ENCODE measurements at regions not wholly inside any gene's neighbourhood (a gene's known extent, or its start where the extent isn't known, plus 50 kb on each side); places are given as distances from the start of the nearest gene placed in this dataset.

DNA sequence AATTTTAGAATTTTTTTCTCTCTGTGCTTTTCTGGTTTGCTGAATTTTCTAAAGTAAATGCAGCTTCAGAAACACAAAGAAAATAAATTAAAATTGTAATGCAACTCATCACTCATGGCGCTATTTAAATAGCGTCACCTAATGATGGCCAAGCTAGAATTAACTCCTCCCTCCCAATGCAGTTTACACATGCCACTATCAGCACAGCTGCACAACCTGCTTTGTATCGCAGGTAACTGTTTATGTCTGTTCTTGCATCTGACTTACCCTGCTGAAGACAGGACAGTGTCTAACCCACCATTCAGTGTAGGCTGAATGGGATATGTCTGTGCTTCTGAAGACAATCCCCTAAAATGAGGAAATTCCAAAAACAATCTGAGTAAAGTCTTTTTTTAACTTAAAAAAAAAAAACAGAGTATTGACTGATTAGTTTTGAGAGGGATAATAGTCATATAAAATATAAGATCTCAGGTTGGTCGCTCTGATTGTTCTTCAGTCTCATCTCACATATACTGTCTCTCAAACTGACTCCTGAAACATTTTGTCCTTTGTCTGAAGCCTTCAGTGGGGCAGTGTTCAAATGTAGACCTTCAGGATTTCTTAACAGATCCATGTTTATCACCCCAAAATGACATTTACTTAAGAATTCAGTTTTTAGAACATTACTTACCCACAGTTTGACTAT is 271.4 kb downstream of the ZEB2 start:
- no peak for ATAC-seq (ENCODE audit: low FRiP score)
- no peak for TF ChIP-seq CTCF (IDR thresholded peaks at IDR 0.05)
- no peak for DNase-seq (ENCODE audit: low spot score)

DNA sequence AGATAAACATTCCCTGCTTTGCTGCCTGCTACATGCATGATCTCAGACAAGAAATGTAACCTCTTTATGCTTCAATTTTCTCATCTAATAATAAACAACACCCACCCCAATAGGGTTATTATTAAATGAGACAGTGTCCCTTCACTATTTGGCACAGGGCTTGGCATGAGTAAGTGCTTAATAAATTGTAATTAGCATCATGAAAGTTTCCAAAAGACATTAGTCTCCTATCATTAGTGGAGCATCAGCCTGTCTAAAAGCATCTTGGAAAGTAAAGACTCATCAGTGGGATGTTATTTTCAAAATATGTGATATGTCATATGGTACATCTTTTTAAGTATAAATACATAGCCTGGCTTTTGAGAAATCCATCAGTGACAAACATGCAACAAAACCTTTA is 275.0 kb downstream of the ZEB2 start:
- TF ChIP-seq CTCF (IDR thresholded peaks at IDR 0.05) = no peak
- DNase-seq (ENCODE audit: low spot score) = no peak
- no peak for ATAC-seq (ENCODE audit: low FRiP score)

DNA sequence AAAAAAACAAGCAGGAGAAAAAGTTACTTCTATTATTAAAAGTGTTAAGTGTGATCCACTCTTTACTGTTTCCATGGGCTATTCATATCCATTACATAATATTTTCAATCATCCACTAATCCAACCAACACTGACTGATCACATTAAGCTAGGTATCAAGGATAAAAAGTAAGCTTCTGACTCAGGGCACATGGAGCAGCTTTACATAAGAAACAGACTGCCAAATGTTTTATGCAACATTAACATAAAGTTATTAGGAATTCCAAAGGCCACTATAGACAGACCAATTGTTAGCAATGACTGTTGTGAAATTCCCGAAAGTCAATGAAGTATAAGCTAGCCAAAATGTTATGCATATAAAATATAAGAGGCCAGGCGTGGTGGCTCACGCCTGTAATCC is 277.6 kb downstream of the ZEB2 start:
- no peak for TF ChIP-seq CTCF (IDR thresholded peaks at IDR 0.05)
- ATAC-seq (ENCODE audit: low FRiP score) (no peak), DNase-seq (ENCODE audit: low spot score) (no peak)

GRCh38 chr2:144241801-144242200 is 278.1 kb downstream of the ZEB2 start:
- DNase-seq (ENCODE audit: low spot score) = no peak
- no peak for ATAC-seq (ENCODE audit: low FRiP score)
- TF ChIP-seq CTCF (IDR thresholded peaks at IDR 0.05) = no peak

DNA sequence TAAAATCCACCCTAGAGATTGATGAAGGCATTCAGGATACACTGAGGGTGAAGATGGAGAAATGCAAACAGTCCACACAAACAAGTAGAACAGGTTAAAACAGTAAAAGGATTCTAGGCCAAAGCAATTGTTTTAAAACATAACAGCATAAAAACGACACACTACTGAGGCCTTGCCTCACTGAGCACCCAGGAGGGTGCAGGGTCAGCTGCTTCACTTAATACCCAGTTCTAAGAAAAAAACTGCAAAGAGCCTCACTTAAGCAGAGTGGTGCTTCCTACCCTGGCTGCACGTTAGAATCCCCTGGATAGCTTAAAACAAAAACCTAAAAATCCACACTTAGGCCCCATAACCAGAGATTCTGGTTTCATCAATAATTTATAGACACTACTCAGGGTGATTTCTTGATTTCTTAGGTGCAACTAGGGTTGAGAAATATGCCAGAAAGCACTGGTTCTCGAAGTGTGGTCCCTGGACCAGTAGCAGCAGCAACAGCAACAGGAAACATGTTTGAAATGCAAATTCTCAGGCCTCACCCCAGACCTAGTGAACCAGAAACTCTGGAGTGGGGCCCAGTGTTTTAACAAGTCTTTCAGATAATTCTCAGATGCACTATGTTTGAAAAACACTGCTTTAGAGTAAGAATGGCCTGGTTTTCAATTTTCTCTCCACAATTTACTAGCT is 279.1 kb downstream of the ZEB2 start:
- ATAC-seq (ENCODE audit: low FRiP score) (no peak), DNase-seq (ENCODE audit: low spot score) (no peak)
- no peak for TF ChIP-seq CTCF (IDR thresholded peaks at IDR 0.05)

- ATAC-seq (ENCODE audit: low FRiP score) = no peak
- TF ChIP-seq CTCF (IDR thresholded peaks at IDR 0.05) = no peak
- DNase-seq (ENCODE audit: low spot score) = no peak
These were observed 280.2 kb downstream of the ZEB2 start for GRCh38 chr2:144239726-144240125.

DNA sequence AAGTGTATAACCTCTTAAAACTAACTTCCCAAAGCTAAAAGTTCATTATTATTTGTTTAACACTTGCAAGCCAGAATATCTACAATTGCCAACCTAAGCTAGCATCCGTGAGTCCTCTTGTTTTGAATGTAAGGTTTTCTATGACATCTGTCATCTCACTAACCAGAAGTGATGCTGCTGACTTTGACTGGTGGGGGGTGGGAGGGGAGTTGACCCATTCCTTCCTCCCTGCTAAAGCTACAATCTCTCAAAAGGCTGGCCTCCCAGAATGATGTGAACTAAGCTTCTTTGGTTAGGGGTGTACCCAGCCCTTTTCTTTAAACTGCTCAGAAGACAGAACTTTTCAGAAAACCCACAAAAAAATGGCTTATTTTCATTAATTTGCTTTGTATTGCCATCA is 280.6 kb downstream of the ZEB2 start:
- ATAC-seq (ENCODE audit: low FRiP score) = no peak
- no peak for TF ChIP-seq CTCF (IDR thresholded peaks at IDR 0.05)
- DNase-seq (ENCODE audit: low spot score) = no peak

All from omental fat pad (tissue), 3 donors.